ENCODE measurements at regions not wholly inside any gene's neighbourhood (a gene's known extent, or its start where the extent isn't known, plus 50 kb on each side); places are given as distances from the start of the nearest gene placed in this dataset.

DNA sequence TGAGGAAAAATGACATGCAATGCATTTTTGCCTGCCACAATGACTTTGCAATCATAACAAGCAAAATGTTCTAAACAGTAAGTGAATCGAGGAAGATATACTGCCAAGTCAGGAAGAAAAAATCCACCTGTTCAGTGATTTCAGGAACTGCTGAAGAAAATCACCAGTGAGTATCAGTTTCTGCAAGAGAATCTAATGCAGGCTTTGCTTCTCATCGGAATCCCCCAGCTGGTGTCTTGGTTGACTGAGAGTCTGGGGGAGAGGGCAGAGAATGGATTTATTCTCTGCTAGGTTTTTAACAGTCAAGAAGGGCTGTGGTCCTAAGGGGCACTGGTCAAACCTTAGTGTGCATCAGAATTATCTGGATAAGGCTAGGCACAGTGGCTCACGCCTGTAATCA is 363.4 kb downstream of the CDH26 start (continued):
- no peak for TF ChIP-seq POU5F1 (IDR thresholded peaks at IDR 0.05; ENCODE audit: low read depth, low read length)
- no peak for TF ChIP-seq POLR2AphosphoS5 (IDR thresholded peaks at IDR 0.05; ENCODE audit: low read depth, low read length)
- no peak for TF ChIP-seq CREB1 (IDR thresholded peaks at IDR 0.05)
- no peak for TF ChIP-seq HDAC2 (IDR thresholded peaks at IDR 0.05; ENCODE audit: borderline replicate concordance in 1 of 2, low read depth in 2 of 2, low read length in 2 of 2)

Measured in H1 (cell line).